Skeletal muscle tissue (tissue), 3 donors: ENCODE measurements at regions not wholly inside any gene's neighbourhood (a gene's known extent, or its start where the extent isn't known, plus 50 kb on each side); places are given as distances from the start of the nearest gene placed in this dataset.

Experiments
- H3K27ac ChIP-seq: one replicate; pipeline ENCODE4 v1.7.0; 2013; ENCODE audit warnings: mild to moderate bottlenecking, low read depth, low read length, inconsistent platforms
- H3K27me3 ChIP-seq, 3 donors: one replicate each; pipeline ENCODE4 v1.7.0; 2013; ENCODE audit warnings: low read length in 3 of 3; ENCODE audit not compliant: control insufficient read depth in 3 of 3, insufficient read depth in 3 of 3
- H3K36me3 ChIP-seq, 3 donors: one replicate each; pipeline ENCODE4 v1.7.0; 2013; ENCODE audit warnings: low read length in 3 of 3; ENCODE audit not compliant: control insufficient read depth in 3 of 3, insufficient read depth in 3 of 3
- H3K4me1 ChIP-seq, 3 donors: one replicate each; pipeline ENCODE4 v1.7.0; 2013; ENCODE audit warnings: low read length in 3 of 3, mild to moderate bottlenecking in 3 of 3; ENCODE audit not compliant: control insufficient read depth in 3 of 3, insufficient read depth in 3 of 3
- H3K4me3 ChIP-seq, 3 donors: one replicate each; pipeline ENCODE4 v1.7.0; 2013; ENCODE audit warnings: low read length in 3 of 3
- H3K9ac ChIP-seq, 3 donors: one replicate each; pipeline ENCODE4 v1.7.0; 2013; ENCODE audit warnings: low read length in 3 of 3, mild to moderate bottlenecking in 3 of 3, moderate library complexity in 2 of 3, low read depth in 1 of 3
- H3K9me3 ChIP-seq, 3 donors: one replicate each; pipeline ENCODE4 v1.7.0; 2013; ENCODE audit warnings: low read length in 3 of 3; ENCODE audit not compliant: control insufficient read depth in 3 of 3
- donor health status: Osteomylitis.

DNA sequence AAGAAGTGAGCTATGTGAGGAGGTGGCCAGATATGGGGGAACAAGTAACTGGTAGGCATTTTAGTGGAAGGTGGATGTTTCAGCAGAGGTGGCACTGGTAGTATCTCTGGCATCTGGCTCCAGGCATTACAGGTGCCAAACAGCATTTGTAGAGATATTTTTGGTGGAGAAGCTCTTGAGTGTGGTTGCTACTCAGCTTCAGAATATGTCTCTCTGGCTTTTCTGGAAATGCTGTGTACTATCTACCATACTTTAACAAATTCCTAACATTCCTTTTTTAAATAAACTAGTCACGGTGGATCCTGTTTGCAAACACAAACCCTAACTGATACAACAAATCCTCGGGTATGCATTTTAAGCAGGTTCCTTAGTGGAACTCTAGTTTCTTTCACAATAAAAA lies 128.0 kb downstream of the BARX2 start:
- H3K9ac ChIP-seq = no peak overlapping the region
- H3K4me3 ChIP-seq = no peak overlapping the region
- no peaks in the 10 kb centered on the region for H3K4me1 ChIP-seq
- H3K27ac ChIP-seq = no peak overlapping the region
- H3K9me3 ChIP-seq = no peaks in the 10 kb centered on the region
- no peaks in the 10 kb centered on the region for H3K36me3 ChIP-seq
- H3K27me3 ChIP-seq = no peaks in the 10 kb centered on the region

DNA sequence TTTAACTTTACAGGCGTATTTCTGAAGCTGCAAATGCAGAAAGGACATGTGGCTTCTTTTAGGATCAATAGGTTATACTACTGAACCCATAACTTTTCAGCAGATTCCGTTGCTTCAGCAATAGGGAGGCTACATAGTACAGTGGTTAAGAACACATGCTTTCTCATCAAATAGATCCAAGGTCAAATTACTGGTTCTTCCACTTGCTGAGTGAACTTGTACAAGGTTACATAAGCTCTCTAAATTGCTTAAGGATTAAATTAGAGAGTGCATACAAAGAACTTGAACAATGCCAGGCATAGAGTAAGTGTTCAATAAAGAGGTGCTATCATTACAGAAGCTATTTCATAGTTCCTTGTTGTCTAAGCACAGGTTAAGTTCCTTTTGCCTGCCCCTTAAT lies 129.6 kb downstream of the BARX2 start:
- Histone ChIP-seq H3K36me3 (no peaks in the 10 kb centered on the region), H3K4me3 (no peak overlapping the region), H3K27ac (no peak overlapping the region), H3K9ac (no peak overlapping the region), H3K27me3 (no peaks in the 10 kb centered on the region), H3K4me1 (no peaks in the 10 kb centered on the region), H3K9me3 (no peaks in the 10 kb centered on the region)

DNA sequence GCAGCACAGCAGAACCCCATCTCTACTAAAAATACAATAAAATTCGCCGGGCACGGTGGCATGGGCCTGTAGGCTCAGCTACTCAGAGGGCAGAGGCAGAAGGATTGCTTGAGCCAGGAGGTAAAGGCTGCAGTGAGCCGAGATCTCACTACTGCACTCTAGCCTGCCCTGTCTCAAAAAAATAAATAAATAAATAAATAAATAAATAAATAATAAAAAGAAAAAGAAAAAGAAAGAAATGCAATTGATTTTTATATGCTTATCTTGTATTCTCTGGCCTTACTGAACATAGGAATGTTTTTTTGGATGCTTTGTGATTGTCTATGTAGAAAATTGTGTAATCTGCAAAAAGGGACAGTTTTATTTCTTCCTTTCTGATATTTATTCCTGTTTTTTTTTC lies 132.5 kb downstream of the BARX2 start:
- no peak overlapping the region for H3K27ac ChIP-seq

GRCh38 chr11:129528296-129528695 lies 152.6 kb downstream of the BARX2 start:
- no peaks in the 10 kb centered on the region for H3K36me3 ChIP-seq
- peaks cover 0 to 3% (median 0%) of the 10 kb centered on the region in 3 donors for H3K27me3 ChIP-seq
- H3K4me3 ChIP-seq = no peak overlapping the region
- H3K9me3 ChIP-seq = no peaks in the 10 kb centered on the region
- no peak overlapping the region for H3K27ac ChIP-seq
- no peak overlapping the region for H3K9ac ChIP-seq
- H3K4me1 ChIP-seq = no peaks in the 10 kb centered on the region

More for the DNA sequence above, 132.5 kb downstream of the BARX2 start:
- Histone ChIP-seq H3K9me3 (no peaks in the 10 kb centered on the region), H3K27me3 (no peaks in the 10 kb centered on the region), H3K36me3 (no peaks in the 10 kb centered on the region), H3K4me3 (no peak overlapping the region), H3K9ac (no peak overlapping the region), H3K4me1 (no peaks in the 10 kb centered on the region)

- H3K9ac ChIP-seq = no peak overlapping the region
- no peaks in the 10 kb centered on the region for H3K9me3 ChIP-seq
- H3K36me3 ChIP-seq = no peaks in the 10 kb centered on the region
- no peaks in the 10 kb centered on the region for H3K4me1 ChIP-seq
- no peak overlapping the region for H3K27ac ChIP-seq
- peaks cover 0 to 3% (median 0%) of the 10 kb centered on the region in 3 donors for H3K27me3 ChIP-seq
- H3K4me3 ChIP-seq = no peak overlapping the region
Observed at GRCh38 chr11:129530154-129530895, 154.7 kb downstream of the BARX2 start.

DNA sequence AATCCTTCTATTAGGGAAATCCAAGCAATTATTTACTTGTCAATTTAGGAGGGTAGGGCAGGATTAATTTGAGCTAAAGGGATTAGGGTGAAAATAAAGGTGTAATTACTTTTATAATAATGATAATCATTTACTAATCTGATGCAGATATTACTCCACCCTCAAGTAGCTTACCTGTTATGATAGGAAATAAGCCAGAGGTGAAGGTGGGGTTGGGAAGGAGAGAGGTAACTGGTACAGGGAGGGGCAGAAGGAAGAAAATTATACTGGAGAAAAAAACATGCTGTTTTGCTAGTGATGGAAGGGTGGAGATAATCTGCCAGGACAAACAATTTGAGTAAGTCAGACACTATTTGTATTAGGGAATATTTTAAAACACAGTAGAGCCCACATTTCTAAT lies 157.7 kb downstream of the BARX2 start:
- H3K27me3 ChIP-seq = peaks cover 0 to 3% (median 0%) of the 10 kb centered on the region in 3 donors
- no peaks in the 10 kb centered on the region for H3K36me3 ChIP-seq

DNA sequence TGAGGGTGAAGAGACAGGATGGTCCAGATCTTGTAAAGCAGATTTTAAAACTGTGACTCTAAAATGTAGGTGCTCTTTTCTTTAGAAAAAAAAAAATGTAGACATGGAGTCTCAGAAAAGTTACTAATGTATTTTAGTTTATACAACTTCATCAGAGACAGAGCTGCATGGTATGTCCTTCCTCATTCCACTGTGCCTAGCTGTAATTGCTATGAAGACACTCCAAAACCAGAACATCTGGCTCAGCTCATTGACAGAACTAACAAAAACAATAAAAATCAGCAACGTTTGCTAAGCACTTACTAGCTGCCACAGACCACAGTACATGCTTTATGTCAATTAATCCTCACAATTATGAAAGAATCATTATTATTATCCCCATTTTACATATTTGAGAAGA lies 160.7 kb downstream of the BARX2 start:
- H3K27ac ChIP-seq = no peak overlapping the region
- H3K36me3 ChIP-seq = no peaks in the 10 kb centered on the region
- H3K4me3 ChIP-seq = no peak overlapping the region
- H3K9me3 ChIP-seq = peaks cover 0 to 2% (median 0%) of the 10 kb centered on the region in 3 donors
- H3K27me3 ChIP-seq = peaks cover 0 to 3% (median 0%) of the 10 kb centered on the region in 3 donors
- H3K4me1 ChIP-seq = no peaks in the 10 kb centered on the region
- no peak overlapping the region for H3K9ac ChIP-seq

More for the DNA sequence above, 157.7 kb downstream of the BARX2 start:
- no peak overlapping the region for H3K4me3 ChIP-seq
- H3K9ac ChIP-seq = no peak overlapping the region
- no peak overlapping the region for H3K27ac ChIP-seq
- no peaks in the 10 kb centered on the region for H3K4me1 ChIP-seq
- H3K9me3 ChIP-seq = peaks cover 0 to 2% (median 0%) of the 10 kb centered on the region in 3 donors

DNA sequence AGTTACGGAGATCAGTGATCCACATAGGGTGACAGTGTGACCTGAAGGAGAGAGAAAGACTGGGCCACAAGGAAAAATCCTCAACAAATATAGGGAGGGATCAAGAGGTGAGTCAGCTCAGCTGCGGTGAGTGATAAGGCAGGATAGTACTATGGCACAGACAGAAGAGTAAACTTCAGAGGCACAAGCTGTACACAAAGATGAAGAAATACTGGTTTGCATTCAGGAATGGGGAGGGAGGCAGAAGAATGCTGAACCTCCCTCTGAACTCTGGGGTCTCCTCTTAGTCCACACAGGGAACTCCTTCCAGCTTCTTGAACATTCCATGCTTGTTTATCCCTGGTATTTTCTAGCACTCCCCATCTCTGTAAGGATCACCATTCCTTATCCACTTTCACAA lies 162.7 kb downstream of the BARX2 start:
- peaks cover 0 to 2% (median 0%) of the 10 kb centered on the region in 3 donors for H3K9me3 ChIP-seq
- no peaks in the 10 kb centered on the region for H3K27me3 ChIP-seq
- H3K36me3 ChIP-seq = no peaks in the 10 kb centered on the region
- H3K27ac ChIP-seq = no peak overlapping the region
- no peak overlapping the region for H3K9ac ChIP-seq
- H3K4me1 ChIP-seq = no peaks in the 10 kb centered on the region
- no peak overlapping the region for H3K4me3 ChIP-seq

DNA sequence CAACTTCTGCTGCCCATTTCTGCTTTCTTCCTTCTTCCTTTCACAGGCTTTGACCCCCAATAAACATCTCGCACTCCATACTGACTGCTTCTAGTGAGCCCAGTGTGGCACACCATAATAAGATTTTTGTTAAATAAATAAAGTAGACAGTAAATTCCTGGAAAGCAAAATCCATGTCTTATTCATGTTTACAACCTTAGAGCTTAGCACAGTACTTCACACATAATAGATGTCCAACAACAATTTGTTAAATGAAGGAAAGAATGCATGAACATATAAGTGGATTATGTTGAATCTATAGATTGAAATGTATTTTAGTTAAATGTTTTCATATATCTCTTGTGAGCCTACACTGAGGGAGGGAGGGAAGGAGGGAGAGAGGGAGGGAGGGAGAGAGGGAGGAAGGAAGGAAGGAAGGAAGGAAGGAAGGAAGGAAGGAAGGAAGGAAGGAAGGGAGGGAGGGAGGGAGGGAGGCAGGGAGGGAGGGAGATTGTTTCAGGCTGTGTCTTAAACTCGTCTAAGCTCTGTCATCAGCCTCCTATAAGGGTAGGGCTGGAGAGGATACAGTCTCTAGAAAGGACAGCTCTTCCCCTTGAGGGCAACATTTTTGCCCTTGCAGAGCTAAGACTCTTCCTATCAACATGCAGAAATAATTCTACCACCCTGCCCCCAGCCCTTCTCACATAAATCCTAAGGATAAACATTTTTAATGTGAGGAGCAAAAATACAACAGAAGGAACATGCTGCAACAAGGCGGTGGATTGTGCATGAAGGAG lies 168.1 kb downstream of the BARX2 start:
- no peak overlapping the region for H3K4me3 ChIP-seq
- H3K4me1 ChIP-seq = no peaks in the 10 kb centered on the region
- H3K27ac ChIP-seq = no peak overlapping the region
- H3K36me3 ChIP-seq = no peaks in the 10 kb centered on the region
- H3K9ac ChIP-seq = no peak overlapping the region
- H3K9me3 ChIP-seq = no peaks in the 10 kb centered on the region
- H3K27me3 ChIP-seq = no peaks in the 10 kb centered on the region

- Histone ChIP-seq H3K9ac (no peak overlapping the region), H3K4me1 (no peaks in the 10 kb centered on the region), H3K36me3 (no peaks in the 10 kb centered on the region), H3K27me3 (no peaks in the 10 kb centered on the region), H3K27ac (no peak overlapping the region), H3K4me3 (no peak overlapping the region), H3K9me3 (no peaks in the 10 kb centered on the region)
Observed at GRCh38 chr11:129544691-129545090, 169.0 kb downstream of the BARX2 start.
